ENCODE measurements at regions not wholly inside any gene's neighbourhood (a gene's known extent, or its start where the extent isn't known, plus 50 kb on each side); places are given as distances from the start of the nearest gene placed in this dataset.
"Not testable (repeated sequence)": the region's sequence is repeated elsewhere in the genome, so short reads cannot be mapped to it uniquely, and the experiment has no call there.

DNA sequence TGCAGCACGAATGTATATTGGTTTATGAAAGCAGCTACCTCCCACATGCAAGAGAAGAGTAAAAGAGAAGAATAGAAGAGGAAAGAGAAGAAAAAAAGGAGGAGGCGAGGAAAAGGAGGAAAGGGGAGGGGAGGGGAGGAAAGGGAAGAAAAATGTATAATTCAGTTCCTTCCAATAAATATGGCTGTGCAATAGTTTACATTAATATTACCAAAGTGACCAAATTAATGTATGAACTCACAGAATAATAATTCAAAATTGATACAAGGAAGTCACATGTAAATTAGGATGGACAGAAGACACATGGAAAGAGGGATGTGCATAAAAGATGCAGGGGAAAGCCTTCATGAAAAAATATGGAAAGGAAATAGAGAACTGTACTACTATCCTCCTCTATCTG, 172.5 kb downstream of the SLC38A4 start:
- FAIRE-seq: no peak
- no peaks in the 10 kb centered on the region for H3K9me3 ChIP-seq (ENCODE audit: control insufficient read depth in 2 of 2, insufficient read depth in 1 of 2, low read depth in 1 of 2, low read length in 1 of 2)
- DNase-seq: no peak
- no peaks in the 10 kb centered on the region for H3K27me3 ChIP-seq (ENCODE audit: control insufficient read depth in 3 of 3, insufficient read depth in 3 of 3, low read length in 3 of 3)
- 83 to 94% (median 86%) methylated on average over 2 of the region's 2 CpGs for WGBS, 3 donors
- H3K4me1 ChIP-seq (ENCODE audit: control insufficient read depth in 3 of 3, insufficient read depth in 2 of 3, low read depth in 1 of 3, low read length in 2 of 3): no peaks in the 10 kb centered on the region
- no peaks in the 10 kb centered on the region for H3K36me3 ChIP-seq (ENCODE audit: control insufficient read depth in 3 of 3, insufficient read depth in 2 of 3, low read depth in 1 of 3, low read length in 3 of 3)
- no peak overlapping the region for H3K4me3 ChIP-seq (ENCODE audit: low read depth in 1 of 3, low read length in 3 of 3)
- H3K27ac ChIP-seq (ENCODE audit: low read depth in 1 of 3, low read length in 2 of 3): no peak overlapping the region

DNA sequence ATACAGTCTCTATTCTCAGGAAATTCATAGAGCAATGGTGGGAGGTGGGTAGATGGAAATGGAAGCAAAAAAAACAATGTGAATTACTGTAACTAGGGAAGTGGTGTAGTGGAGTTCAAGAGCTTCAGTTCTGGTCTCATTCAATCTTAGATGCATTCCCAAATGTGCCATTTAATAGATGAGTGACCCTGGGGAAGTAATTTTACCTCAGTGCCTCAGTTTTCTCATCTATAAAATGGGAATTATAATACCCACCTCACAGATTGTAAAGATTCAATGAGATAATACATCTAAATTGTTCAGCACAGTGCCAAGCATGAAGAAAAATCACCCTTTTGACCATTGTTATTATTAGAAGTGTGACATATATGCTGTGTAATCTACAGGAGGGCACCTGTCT, 173.1 kb downstream of the SLC38A4 start:
- DNase-seq: no peak
- Histone ChIP-seq H3K4me3 (ENCODE audit: low read depth in 1 of 3, low read length in 3 of 3) (no peak overlapping the region), H3K9me3 (ENCODE audit: control insufficient read depth in 2 of 2, insufficient read depth in 1 of 2, low read depth in 1 of 2, low read length in 1 of 2) (peaks cover 0 to 6% of the 10 kb centered on the region in 2 donors), H3K4me1 (ENCODE audit: control insufficient read depth in 3 of 3, insufficient read depth in 2 of 3, low read depth in 1 of 3, low read length in 2 of 3) (no peaks in the 10 kb centered on the region), H3K27me3 (ENCODE audit: control insufficient read depth in 3 of 3, insufficient read depth in 3 of 3, low read length in 3 of 3) (no peaks in the 10 kb centered on the region), H3K27ac (ENCODE audit: low read depth in 1 of 3, low read length in 2 of 3) (no peak overlapping the region), H3K36me3 (ENCODE audit: control insufficient read depth in 3 of 3, insufficient read depth in 2 of 3, low read depth in 1 of 3, low read length in 3 of 3) (no peaks in the 10 kb centered on the region)
- no peak for FAIRE-seq

DNA sequence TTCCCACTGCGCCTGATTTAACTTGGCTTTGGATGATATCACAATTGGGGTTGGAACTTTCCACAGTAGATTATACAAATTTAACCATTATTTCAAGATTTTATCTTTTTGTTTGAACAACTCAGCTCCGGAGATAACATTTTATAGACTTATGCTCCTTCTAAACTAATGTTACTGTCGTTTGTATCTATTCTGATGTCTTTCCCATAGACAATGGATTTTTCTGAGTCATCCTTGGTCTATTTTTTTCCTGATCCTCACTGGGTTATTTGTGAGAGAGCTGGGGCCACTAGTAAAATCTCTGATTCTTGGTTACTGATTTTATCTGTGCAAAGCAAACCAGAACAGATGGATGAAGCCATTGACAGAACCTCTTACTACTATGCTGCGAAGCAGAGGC, 175.1 kb downstream of the SLC38A4 start:
- H3K4me1 ChIP-seq (ENCODE audit: control insufficient read depth in 3 of 3, insufficient read depth in 2 of 3, low read depth in 1 of 3, low read length in 2 of 3): no peaks in the 10 kb centered on the region
- DNase-seq (no peak), FAIRE-seq (no peak)
- H3K36me3 ChIP-seq (ENCODE audit: control insufficient read depth in 3 of 3, insufficient read depth in 2 of 3, low read depth in 1 of 3, low read length in 3 of 3): no peaks in the 10 kb centered on the region
- 66 to 82% (median 82%) methylated on average over 4 of the region's 4 CpGs for WGBS, 3 donors
- H3K27ac ChIP-seq (ENCODE audit: low read depth in 1 of 3, low read length in 2 of 3): no peak overlapping the region
- H3K27me3 ChIP-seq (ENCODE audit: control insufficient read depth in 3 of 3, insufficient read depth in 3 of 3, low read length in 3 of 3): no peaks in the 10 kb centered on the region
- no peak overlapping the region for H3K4me3 ChIP-seq (ENCODE audit: low read depth in 1 of 3, low read length in 3 of 3)
- H3K9me3 ChIP-seq (ENCODE audit: control insufficient read depth in 2 of 2, insufficient read depth in 1 of 2, low read depth in 1 of 2, low read length in 1 of 2): peaks cover 0 to 7% of the 10 kb centered on the region in 2 donors

DNA sequence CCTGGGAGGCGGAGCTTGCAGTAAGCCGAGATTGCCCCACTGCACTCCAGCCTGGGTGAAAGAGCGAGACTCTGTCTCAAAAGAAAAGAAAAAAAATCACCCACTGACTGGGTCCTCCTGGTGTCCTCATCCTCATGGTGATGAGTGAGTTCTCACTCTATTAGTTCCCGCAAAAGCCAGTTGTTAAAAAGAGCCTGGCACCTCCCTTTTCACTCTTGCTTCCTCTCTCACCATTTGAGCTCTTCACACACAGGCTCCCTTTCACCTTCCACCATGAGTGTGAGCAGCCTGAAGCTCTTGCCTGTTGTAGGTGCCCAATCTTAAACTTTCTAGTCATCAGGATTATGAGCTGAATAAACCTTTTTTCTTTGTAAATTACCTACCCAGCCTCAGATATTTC, 176.4 kb downstream of the SLC38A4 start:
- H3K9me3 ChIP-seq (ENCODE audit: control insufficient read depth in 2 of 2, insufficient read depth in 1 of 2, low read depth in 1 of 2, low read length in 1 of 2): peaks cover 0 to 7% of the 10 kb centered on the region in 2 donors
- H3K36me3 ChIP-seq (ENCODE audit: control insufficient read depth in 3 of 3, insufficient read depth in 2 of 3, low read depth in 1 of 3, low read length in 3 of 3): no peaks in the 10 kb centered on the region
- no peak for FAIRE-seq
- no peaks in the 10 kb centered on the region for H3K27me3 ChIP-seq (ENCODE audit: control insufficient read depth in 3 of 3, insufficient read depth in 3 of 3, low read length in 3 of 3)
- 95 to 100% (median 95%) methylated on average over 3 to 4 of the region's 4 CpGs for WGBS, 3 donors
- H3K4me1 ChIP-seq (ENCODE audit: control insufficient read depth in 3 of 3, insufficient read depth in 2 of 3, low read depth in 1 of 3, low read length in 2 of 3): no peaks in the 10 kb centered on the region
- DNase-seq: no peak
- H3K4me3 ChIP-seq (ENCODE audit: low read depth in 1 of 3, low read length in 3 of 3): no peak overlapping the region
- H3K27ac ChIP-seq (ENCODE audit: low read depth in 1 of 3, low read length in 2 of 3): no peak overlapping the region

DNA sequence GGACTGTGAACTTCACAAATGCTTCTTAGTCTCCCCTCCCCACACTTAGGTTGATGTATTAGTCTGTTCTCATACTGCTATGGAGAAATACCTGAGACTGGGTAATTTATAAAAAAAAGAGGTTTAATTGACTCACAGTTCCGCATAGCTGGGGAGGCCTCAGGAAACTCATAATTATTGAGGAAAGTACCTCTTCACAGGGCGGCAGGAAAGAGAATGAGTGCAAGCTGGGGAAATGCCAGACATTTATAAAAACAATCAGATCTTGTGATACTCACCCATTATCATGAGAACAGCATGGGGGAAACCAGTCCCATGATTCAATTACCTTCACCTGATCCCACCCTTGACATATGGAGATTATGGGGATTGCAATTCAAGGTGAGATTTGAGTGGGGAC, 178.8 kb downstream of the SLC38A4 start:
- Histone ChIP-seq H3K9me3 (ENCODE audit: control insufficient read depth in 2 of 2, insufficient read depth in 1 of 2, low read depth in 1 of 2, low read length in 1 of 2) (peaks cover 0 to 7% of the 10 kb centered on the region in 2 donors), H3K4me1 (ENCODE audit: control insufficient read depth in 3 of 3, insufficient read depth in 2 of 3, low read depth in 1 of 3, low read length in 2 of 3) (no peaks in the 10 kb centered on the region), H3K36me3 (ENCODE audit: control insufficient read depth in 3 of 3, insufficient read depth in 2 of 3, low read depth in 1 of 3, low read length in 3 of 3) (no peaks in the 10 kb centered on the region), H3K4me3 (ENCODE audit: low read depth in 1 of 3, low read length in 3 of 3) (no peak overlapping the region), H3K27ac (ENCODE audit: low read depth in 1 of 3, low read length in 2 of 3) (no peak overlapping the region), H3K27me3 (ENCODE audit: control insufficient read depth in 3 of 3, insufficient read depth in 3 of 3, low read length in 3 of 3) (no peaks in the 10 kb centered on the region)
- FAIRE-seq: no peak
- WGBS, 3 donors: 72 to 89% (median 75%) methylated on average over 2 of the region's 2 CpGs
- no peak for DNase-seq

DNA sequence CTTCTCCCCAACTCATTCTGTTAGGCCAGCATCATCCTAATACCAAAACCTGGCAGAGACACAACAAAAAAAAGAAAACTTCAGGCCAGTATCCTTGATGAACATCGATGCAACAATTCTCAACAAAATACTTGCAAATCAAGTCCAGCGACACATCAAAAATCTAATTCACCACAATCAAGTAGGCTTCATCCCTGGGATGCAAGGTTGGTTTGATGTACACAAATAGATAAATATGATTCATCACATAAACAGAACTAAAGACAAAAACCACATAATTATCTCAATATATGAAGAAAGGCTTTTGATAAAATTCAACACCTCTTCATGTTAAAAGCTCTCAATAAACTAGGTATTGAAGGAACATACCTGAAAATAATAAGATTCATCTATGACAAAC, 184.1 kb downstream of the SLC38A4 start:
- FAIRE-seq: not testable (repeated sequence)

GRCh38 chr12:46635818-46636217, 190.0 kb downstream of the SLC38A4 start:
- Histone ChIP-seq H3K27me3 (ENCODE audit: control insufficient read depth in 3 of 3, insufficient read depth in 3 of 3, low read length in 3 of 3) (no peaks in the 10 kb centered on the region), H3K27ac (ENCODE audit: low read depth in 1 of 3, low read length in 2 of 3) (no peak overlapping the region), H3K4me3 (ENCODE audit: low read depth in 1 of 3, low read length in 3 of 3) (no peak overlapping the region), H3K36me3 (ENCODE audit: control insufficient read depth in 3 of 3, insufficient read depth in 2 of 3, low read depth in 1 of 3, low read length in 3 of 3) (peaks cover 0 to 8% (median 0%) of the 10 kb centered on the region in 3 donors), H3K9me3 (ENCODE audit: control insufficient read depth in 2 of 2, insufficient read depth in 1 of 2, low read depth in 1 of 2, low read length in 1 of 2) (peaks cover 0 to 23% of the 10 kb centered on the region in 2 donors), H3K4me1 (ENCODE audit: control insufficient read depth in 3 of 3, insufficient read depth in 2 of 3, low read depth in 1 of 3, low read length in 2 of 3) (no peaks in the 10 kb centered on the region)
- no peak for FAIRE-seq
- no peak for DNase-seq

More for the DNA sequence above, 184.1 kb downstream of the SLC38A4 start:
- H3K4me1 ChIP-seq (ENCODE audit: control insufficient read depth in 3 of 3, insufficient read depth in 2 of 3, low read depth in 1 of 3, low read length in 2 of 3); H3K27ac ChIP-seq (ENCODE audit: low read depth in 1 of 3, low read length in 2 of 3); DNase-seq; H3K27me3 ChIP-seq (ENCODE audit: control insufficient read depth in 3 of 3, insufficient read depth in 3 of 3, low read length in 3 of 3); H3K36me3 ChIP-seq (ENCODE audit: control insufficient read depth in 3 of 3, insufficient read depth in 2 of 3, low read depth in 1 of 3, low read length in 3 of 3); H3K4me3 ChIP-seq (ENCODE audit: low read depth in 1 of 3, low read length in 3 of 3): not testable (repeated sequence)
- 95 to 97% (median 97%) methylated on average over 2 of the region's 2 CpGs for WGBS, 3 donors
- peaks cover 0 to 23% of the 10 kb centered on the region in 2 donors for H3K9me3 ChIP-seq (ENCODE audit: control insufficient read depth in 2 of 2, insufficient read depth in 1 of 2, low read depth in 1 of 2, low read length in 1 of 2)

GRCh38 chr12:46629331-46630229, 196.2 kb downstream of the SLC38A4 start:
- 47 to 68% (median 62%) methylated on average over 4 of the region's 4 CpGs for WGBS, 3 donors
- Histone ChIP-seq H3K27me3 (ENCODE audit: control insufficient read depth in 3 of 3, insufficient read depth in 3 of 3, low read length in 3 of 3) (no peaks in the 10 kb centered on the region), H3K27ac (ENCODE audit: low read depth in 1 of 3, low read length in 2 of 3) (no peak overlapping the region), H3K4me1 (ENCODE audit: control insufficient read depth in 3 of 3, insufficient read depth in 2 of 3, low read depth in 1 of 3, low read length in 2 of 3) (peaks cover 0 to 12% (median 0%) of the 10 kb centered on the region in 3 donors), H3K4me3 (ENCODE audit: low read depth in 1 of 3, low read length in 3 of 3) (no peak overlapping the region), H3K9me3 (ENCODE audit: control insufficient read depth in 2 of 2, insufficient read depth in 1 of 2, low read depth in 1 of 2, low read length in 1 of 2) (no peaks in the 10 kb centered on the region), H3K36me3 (ENCODE audit: control insufficient read depth in 3 of 3, insufficient read depth in 2 of 3, low read depth in 1 of 3, low read length in 3 of 3) (no peaks in the 10 kb centered on the region)
- DNase-seq (peak; percentile 5 to 30), FAIRE-seq (no peak)

DNA sequence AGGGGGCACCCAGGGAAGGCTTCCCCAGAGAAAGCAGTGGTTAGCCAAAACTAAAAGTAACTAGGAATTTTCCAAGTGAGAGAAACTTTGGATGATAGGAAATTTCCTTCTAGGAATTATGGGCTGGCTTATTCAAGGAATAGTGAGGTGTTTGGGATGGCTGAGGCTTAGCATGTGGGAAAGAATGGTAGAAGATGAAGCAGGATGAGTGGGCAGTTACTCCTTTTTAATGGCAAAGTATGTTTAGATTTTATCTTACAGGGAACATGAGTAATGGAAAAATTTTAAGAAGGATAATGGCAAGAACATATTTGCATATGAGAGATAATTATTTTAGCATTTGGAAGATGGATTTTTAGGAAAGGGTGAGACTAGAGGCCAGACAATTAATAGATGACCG, 197.6 kb downstream of the SLC38A4 start:
- no peak overlapping the region for H3K4me3 ChIP-seq (ENCODE audit: low read depth in 1 of 3, low read length in 3 of 3)
- FAIRE-seq (no peak), DNase-seq (no peak)
- 96 to 100% (median 100%) methylated on average over 1 of the region's 1 CpG for WGBS, 3 donors
- no peak overlapping the region for H3K27ac ChIP-seq (ENCODE audit: low read depth in 1 of 3, low read length in 2 of 3)
- no peaks in the 10 kb centered on the region for H3K36me3 ChIP-seq (ENCODE audit: control insufficient read depth in 3 of 3, insufficient read depth in 2 of 3, low read depth in 1 of 3, low read length in 3 of 3)
- H3K9me3 ChIP-seq (ENCODE audit: control insufficient read depth in 2 of 2, insufficient read depth in 1 of 2, low read depth in 1 of 2, low read length in 1 of 2): no peaks in the 10 kb centered on the region
- no peaks in the 10 kb centered on the region for H3K27me3 ChIP-seq (ENCODE audit: control insufficient read depth in 3 of 3, insufficient read depth in 3 of 3, low read length in 3 of 3)
- H3K4me1 ChIP-seq (ENCODE audit: control insufficient read depth in 3 of 3, insufficient read depth in 2 of 3, low read depth in 1 of 3, low read length in 2 of 3): peaks cover 0 to 12% (median 0%) of the 10 kb centered on the region in 3 donors
